HPDE6-E6E7 (cell line): ENCODE measurements at regions not wholly inside any gene's neighbourhood (a gene's known extent, or its start where the extent isn't known, plus 50 kb on each side); places are given as distances from the start of the nearest gene placed in this dataset.

ENCODE experiments used
- DNase-seq: peaks from one replicate; pipeline ENCODE4 v3.0.0; 2011; ENCODE audit warnings: missing footprints; ENCODE audit errors: extremely low spot score

- DNase-seq = no peak
These were observed 134.9 kb upstream of the GATB start for GRCh38 chr4:151895671-151896070.

- DNase-seq = no peak
These were observed 133.4 kb upstream of the GATB start for GRCh38 chr4:151894246-151894645.

GRCh38 chr4:151888367-151888866 is 127.6 kb upstream of the GATB start:
- no peak for DNase-seq

GRCh38 chr4:151887816-151888180 is 127.0 kb upstream of the GATB start:
- no peak for DNase-seq

- no peak for DNase-seq
These were observed 126.4 kb upstream of the GATB start for GRCh38 chr4:151887031-151887815.

DNA sequence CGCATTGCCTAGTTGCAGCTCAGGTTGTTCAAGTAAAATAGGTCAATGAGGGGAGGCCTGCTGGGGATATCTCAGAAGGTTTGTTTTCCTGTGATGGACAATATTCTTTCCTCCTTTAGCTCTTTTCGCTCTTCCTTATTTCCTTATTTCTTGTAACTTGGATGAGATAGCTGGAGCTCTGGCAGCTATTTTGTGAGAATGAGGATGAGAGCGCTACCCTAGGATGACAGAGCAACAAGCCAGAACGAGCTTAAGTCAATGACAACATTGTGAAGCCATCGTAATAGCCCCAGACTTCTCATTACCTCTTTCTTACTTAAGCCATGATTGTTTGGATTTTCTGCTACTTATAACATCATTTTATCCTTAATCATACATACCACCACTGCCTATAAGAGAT is 124.3 kb upstream of the GATB start:
- no peak for DNase-seq

GRCh38 chr4:151883747-151884146 is 122.9 kb upstream of the GATB start:
- DNase-seq = no peak

GRCh38 chr4:151882072-151882803 is 121.4 kb upstream of the GATB start:
- DNase-seq = no peak

- DNase-seq = no peak
These were observed 119.1 kb upstream of the GATB start for GRCh38 chr4:151879705-151880445.

GRCh38 chr4:151876381-151876988 is 115.7 kb upstream of the GATB start:
- DNase-seq = no peak

DNA sequence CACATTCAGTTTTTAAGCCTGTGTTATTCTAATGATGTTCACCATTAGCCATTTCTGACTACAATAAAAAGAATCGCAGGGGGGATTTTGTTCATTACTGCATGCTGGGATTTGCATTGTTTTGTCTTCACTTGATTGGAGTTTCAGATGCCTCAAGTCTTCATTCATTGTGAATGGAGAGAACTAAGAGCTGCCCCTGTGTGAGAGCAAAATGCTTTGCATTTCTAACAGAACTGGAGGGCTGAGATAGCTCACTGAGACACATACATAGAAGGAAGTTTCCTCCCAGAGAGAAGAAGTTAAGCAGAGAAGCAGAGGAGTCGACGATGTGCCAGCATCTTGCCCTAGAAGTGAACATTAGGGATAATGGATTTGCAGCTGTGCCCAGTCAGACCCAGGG is 113.5 kb upstream of the GATB start:
- no peak for DNase-seq

GRCh38 chr4:151866592-151866918 is 105.7 kb upstream of the GATB start:
- DNase-seq = no peak

- no peak for DNase-seq
These were observed 105.2 kb upstream of the GATB start for GRCh38 chr4:151865744-151866591.

DNA sequence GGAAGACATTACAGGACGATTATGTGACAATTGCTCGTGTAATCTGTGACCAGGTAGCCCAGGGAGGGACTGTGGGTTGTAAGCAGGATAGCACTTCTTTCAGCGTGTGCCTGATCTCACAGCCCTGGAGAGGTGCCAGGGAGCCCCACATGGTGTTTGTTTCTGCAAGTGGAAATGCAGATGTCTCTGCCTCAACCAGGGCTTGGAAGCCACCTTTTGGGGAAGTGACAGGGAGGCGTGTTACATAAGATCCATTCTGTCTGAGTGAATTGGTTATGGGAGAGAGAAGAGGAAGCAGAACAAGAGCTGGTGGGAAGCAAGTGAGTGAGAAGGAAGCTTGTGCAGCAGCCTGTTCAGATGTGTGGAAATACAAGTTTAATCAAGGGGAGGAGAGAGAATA is 104.5 kb upstream of the GATB start:
- no peak for DNase-seq

- DNase-seq = no peak
These were observed 103.3 kb upstream of the GATB start for GRCh38 chr4:151864068-151864467.

- DNase-seq = no peak
These were observed 102.0 kb upstream of the GATB start for GRCh38 chr4:151862766-151863165.

DNA sequence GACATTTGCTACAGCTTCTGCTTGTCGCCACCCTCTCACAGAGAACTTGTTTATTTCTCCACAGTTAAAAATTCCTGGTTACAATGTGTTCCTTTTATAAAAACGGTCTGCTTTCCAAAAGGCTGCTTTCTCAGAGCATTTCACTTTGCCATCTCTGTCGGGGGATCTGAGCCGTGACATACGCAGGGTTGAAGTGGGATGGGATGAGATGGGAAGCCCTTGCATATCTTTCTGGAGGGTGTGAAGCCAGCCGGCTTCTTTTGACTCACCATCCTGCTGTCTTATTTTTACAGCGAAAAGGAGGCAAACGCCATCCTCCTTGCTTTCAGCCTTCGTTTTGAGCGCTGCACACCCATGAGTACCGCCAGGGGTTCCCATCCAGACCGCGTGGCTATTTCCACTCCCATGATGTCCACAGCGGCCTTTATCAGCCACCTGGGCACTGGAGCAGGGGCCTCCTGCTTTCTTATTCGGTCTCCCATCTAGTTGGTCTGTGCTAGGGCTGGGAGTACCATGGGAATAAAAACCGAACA is 99.8 kb upstream of the GATB start:
- no peak for DNase-seq

DNA sequence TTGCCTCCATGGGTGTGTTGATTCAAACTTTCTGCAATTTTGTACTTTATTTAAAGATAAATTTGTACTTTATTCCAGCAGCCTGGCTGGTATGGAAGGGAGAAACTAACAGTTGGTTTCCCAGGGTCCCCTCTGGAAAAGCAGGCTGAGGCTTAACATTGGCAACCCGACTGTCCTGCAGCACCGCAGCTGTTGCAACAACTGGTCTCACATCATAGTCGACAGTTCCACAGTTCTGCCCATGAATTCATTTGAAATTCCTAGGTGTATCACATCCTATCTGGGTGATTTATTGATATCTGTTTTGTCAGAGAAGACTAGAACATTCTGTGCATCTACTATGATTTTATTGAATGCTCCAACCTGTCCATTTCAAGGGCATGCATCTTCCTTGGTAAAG is 98.8 kb upstream of the GATB start:
- DNase-seq = no peak

DNA sequence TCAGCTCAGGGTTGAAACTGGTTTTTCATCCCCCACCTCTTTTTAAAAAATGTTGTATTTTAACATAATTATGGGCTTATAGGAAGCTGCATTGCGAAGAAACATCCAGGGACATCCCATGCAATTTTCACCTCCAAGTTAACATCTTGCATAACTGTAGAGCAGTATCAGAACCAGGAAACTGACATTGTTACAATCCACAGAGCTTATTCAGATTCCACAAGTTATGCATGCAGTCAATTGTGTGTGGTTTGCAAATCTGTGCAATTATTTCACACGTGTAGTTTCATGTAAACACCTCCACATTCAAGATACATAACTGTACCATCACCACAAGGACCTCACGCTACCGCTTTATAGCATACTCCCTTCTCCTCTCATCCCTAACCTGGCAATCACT is 97.5 kb upstream of the GATB start:
- DNase-seq = no peak

- DNase-seq = no peak
These were observed 96.6 kb upstream of the GATB start for GRCh38 chr4:151857368-151857767.

GRCh38 chr4:151855747-151856146 is 94.9 kb upstream of the GATB start:
- no peak for DNase-seq
